Adrenal gland (tissue), 5 donors: ENCODE measurements at regions not wholly inside any gene's neighbourhood (a gene's known extent, or its start where the extent isn't known, plus 50 kb on each side); places are given as distances from the start of the nearest gene placed in this dataset.

Experiments
- POLR2A ChIP-seq, 2 donors: fragments of 450-650 bp; IDR thresholded peaks; one replicate each; pipeline ENCODE4 v1.6.1; 2017; ENCODE audit warnings: antibody characterized with exemption in 2 of 2, mild to moderate bottlenecking in 2 of 2, moderate library complexity in 1 of 2
- TF ChIP-seq, protein P1 (sequence below), 6 experiments: fragments of 450-650 bp in 4 of 6; fragments of 200-600 bp in 2 of 6; sonication (generic) in 1 of 6; IDR thresholded peaks; 1 replicate in 5 of 6; 2 replicates in 1 of 6; pipeline versions ENCODE4 v1.5.1 to v1.8.0; 2016 to 2021; ENCODE audit warnings: antibody characterized with exemption in 6 of 6, mild to moderate bottlenecking in 2 of 6, moderate library complexity in 1 of 6
- donor health status: DM: no; HTN: no; CAD: no.

DNA sequence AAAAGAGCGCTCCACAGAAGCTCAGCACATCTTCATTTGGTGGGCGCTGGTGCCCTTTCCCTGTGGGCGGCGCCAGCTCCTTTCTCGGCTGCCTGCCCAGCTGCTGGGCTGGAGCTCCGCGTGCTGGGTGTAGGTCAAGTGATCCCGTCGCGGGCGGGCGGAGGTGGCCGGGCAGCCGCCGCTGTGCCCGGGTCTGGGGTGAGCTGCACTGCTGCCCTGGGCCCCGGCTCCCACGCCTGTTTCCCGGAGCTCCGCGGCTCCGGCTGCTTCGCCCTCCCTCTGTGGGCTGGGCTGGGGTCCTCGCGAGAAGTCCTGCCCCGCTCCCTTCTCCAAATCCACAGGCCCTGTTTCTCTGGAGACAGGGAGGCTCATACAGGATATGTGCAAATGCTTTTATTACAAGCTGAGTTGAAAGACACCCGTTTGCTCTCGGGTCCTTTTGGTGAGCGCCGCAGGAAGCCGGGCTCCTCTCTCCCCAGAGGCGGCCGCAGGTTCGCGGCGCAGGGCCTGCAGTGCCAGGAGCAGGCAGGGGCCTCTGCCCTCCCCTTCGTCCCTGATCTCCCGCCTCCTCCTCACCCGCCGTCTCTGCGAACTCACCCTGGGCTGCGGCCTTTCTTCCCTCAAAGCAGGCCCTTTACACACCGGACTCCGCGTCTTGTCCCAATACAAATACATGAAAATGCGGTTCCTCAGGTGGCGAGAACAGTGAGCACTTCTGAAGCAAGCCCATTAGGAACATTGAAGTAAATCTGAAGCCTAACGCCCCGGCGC is 67.8 kb upstream of the CAPRIN2 start:
- TF ChIP-seq POLR2A (IDR thresholded peaks at IDR 0.05) = peak in 1 of 2 donors; percentile 24
- TF ChIP-seq, protein P1, sequence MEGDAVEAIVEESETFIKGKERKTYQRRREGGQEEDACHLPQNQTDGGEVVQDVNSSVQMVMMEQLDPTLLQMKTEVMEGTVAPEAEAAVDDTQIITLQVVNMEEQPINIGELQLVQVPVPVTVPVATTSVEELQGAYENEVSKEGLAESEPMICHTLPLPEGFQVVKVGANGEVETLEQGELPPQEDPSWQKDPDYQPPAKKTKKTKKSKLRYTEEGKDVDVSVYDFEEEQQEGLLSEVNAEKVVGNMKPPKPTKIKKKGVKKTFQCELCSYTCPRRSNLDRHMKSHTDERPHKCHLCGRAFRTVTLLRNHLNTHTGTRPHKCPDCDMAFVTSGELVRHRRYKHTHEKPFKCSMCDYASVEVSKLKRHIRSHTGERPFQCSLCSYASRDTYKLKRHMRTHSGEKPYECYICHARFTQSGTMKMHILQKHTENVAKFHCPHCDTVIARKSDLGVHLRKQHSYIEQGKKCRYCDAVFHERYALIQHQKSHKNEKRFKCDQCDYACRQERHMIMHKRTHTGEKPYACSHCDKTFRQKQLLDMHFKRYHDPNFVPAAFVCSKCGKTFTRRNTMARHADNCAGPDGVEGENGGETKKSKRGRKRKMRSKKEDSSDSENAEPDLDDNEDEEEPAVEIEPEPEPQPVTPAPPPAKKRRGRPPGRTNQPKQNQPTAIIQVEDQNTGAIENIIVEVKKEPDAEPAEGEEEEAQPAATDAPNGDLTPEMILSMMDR (IDR thresholded peaks at IDR 0.05) = no peak
